Ovary (tissue), 7 donors: ENCODE measurements at regions not wholly inside any gene's neighbourhood (a gene's known extent, or its start where the extent isn't known, plus 50 kb on each side); places are given as distances from the start of the nearest gene placed in this dataset.

Experiments
- DNase-seq, 5 donors: peaks; one replicate each; pipeline ENCODE4 v3.0.0-alpha.2; 2019 to 2020
- H3K27ac ChIP-seq, 2 donors: fragments of 200-600 bp; one replicate each; pipeline versions ENCODE4 v1.5.1 to v1.8.0; 2019 to 2022
- H3K27me3 ChIP-seq: fragments of 200-600 bp; one replicate; pipeline ENCODE4 v1.8.0; 2022
- H3K36me3 ChIP-seq: fragments of 200-600 bp; sonication (generic); one replicate; pipeline ENCODE4 v1.5.1; 2019
- H3K4me1 ChIP-seq: one replicate; pipeline ENCODE4 v1.8.1; 2013; ENCODE audit warnings: mild to moderate bottlenecking, moderate library complexity; ENCODE audit not compliant: insufficient read depth
- H3K4me3 ChIP-seq: fragments of 200-600 bp; sonication (generic); one replicate; pipeline ENCODE4 v1.5.1; 2017
- H3K9me3 ChIP-seq, 2 donors: fragments of 200-600 bp in 1 of 2; sonication (generic) in 1 of 2; one replicate each; pipeline versions ENCODE4 v1.5.1 to v1.8.1; 2013 to 2019; ENCODE audit warnings: mild to moderate bottlenecking in 1 of 2, moderate library complexity in 1 of 2
- CTCF ChIP-seq, 3 donors: fragments of 450-650 bp in 2 of 3; fragments of 200-600 bp in 1 of 3; IDR thresholded peaks; one replicate each; pipeline versions ENCODE4 v1.5.1 to v1.8.0; 2016 to 2022; ENCODE audit warnings: antibody characterized with exemption in 3 of 3, mild to moderate bottlenecking in 1 of 3
- EP300 ChIP-seq: sonication (generic); formaldehyde crosslinking; IDR thresholded peaks from one replicate; pipeline ENCODE4 v1.6.1; 2017; ENCODE audit warnings: antibody characterized with exemption
- POLR2A ChIP-seq: fragments of 450-650 bp; IDR thresholded peaks from one replicate; pipeline ENCODE4 v1.6.1; 2017; ENCODE audit warnings: antibody characterized with exemption, mild to moderate bottlenecking, moderate library complexity
- WGBS, 3 donors: extraction: QIAGEN DNeasy Blood & Tissue Kit in 1 of 3; methylation state at CpG; one replicate each; pipeline versions ENCODE4 v1.1.5 to v1.1.7; 2013 to 2017; 5-methylcytosine and 5-hydroxymethylcytosine counted together
- intact Hi-C, 4 donors: fragments of 100-400 bp; cut with DNase I; formaldehyde crosslinking; loops; one replicate each; pipeline versions ENCODE4 v1.11.0 to v1.15.1; 2022 to 2023
- donor health status: DM: no; HTN: no; CAD: no; lungs with moderate emphysema.
- donor health status: DM: no; HTN: no; CAD: no.
- donor health status: Bipolar disorder and iron deficiency.
- donor health status: DM: no; HTN: no; CAD: no.
- donor health status: DM: yes; HTN: yes; CAD: no.

GRCh38 chr6:117075218-117075617, 190.1 kb upstream of the VGLL2 start:
- 69 to 83% (median 70%) methylated on average over 5 of the region's 5 CpGs for WGBS, 3 donors
- no peaks in the 10 kb centered on the region for H3K27me3 ChIP-seq
- TF ChIP-seq POLR2A (no peak), CTCF (IDR thresholded peaks at IDR 0.05) (no peak), EP300 (no peak)
- no peaks in the 10 kb centered on the region for H3K9me3 ChIP-seq
- intact Hi-C loops = no loop called here
- no peak overlapping the region for H3K4me3 ChIP-seq
- H3K27ac ChIP-seq = no peak overlapping the region
- no peak for DNase-seq
- H3K4me1 ChIP-seq = no peaks in the 10 kb centered on the region
- H3K36me3 ChIP-seq = no peaks in the 10 kb centered on the region

- intact Hi-C loops = no loop called here
- H3K4me1 ChIP-seq = no peaks in the 10 kb centered on the region
- no peak overlapping the region for H3K4me3 ChIP-seq
- H3K9me3 ChIP-seq = no peaks in the 10 kb centered on the region
- no peaks in the 10 kb centered on the region for H3K36me3 ChIP-seq
- no peak for DNase-seq
- no peak overlapping the region for H3K27ac ChIP-seq
- no peaks in the 10 kb centered on the region for H3K27me3 ChIP-seq
- TF ChIP-seq POLR2A = no peak
- TF ChIP-seq EP300 = no peak
- TF ChIP-seq CTCF (IDR thresholded peaks at IDR 0.05) = no peak
- WGBS, 3 donors = 22 to 35% (median 28%) methylated on average over 3 of the region's 3 CpGs
These were observed 189.3 kb upstream of the VGLL2 start for GRCh38 chr6:117076076-117076475.

- intact Hi-C loops = no loop called here
- Histone ChIP-seq H3K27me3 (no peaks in the 10 kb centered on the region), H3K27ac (no peak overlapping the region), H3K4me1 (no peaks in the 10 kb centered on the region), H3K4me3 (no peak overlapping the region), H3K36me3 (no peaks in the 10 kb centered on the region), H3K9me3 (no peaks in the 10 kb centered on the region)
- TF ChIP-seq CTCF (IDR thresholded peaks at IDR 0.05) (no peak), EP300 (no peak), POLR2A (no peak)
- 69 to 77% (median 76%) methylated on average over 4 of the region's 4 CpGs for WGBS, 3 donors
- DNase-seq = no peak
These were observed 188.1 kb upstream of the VGLL2 start for GRCh38 chr6:117077300-117077699.

- no peak overlapping the region for H3K4me3 ChIP-seq
- WGBS, 3 donors = 52 to 70% (median 64%) methylated on average over 2 of the region's 2 CpGs
- TF ChIP-seq CTCF (IDR thresholded peaks at IDR 0.05) (no peak), EP300 (no peak)
- no peak for DNase-seq
- no peaks in the 10 kb centered on the region for H3K4me1 ChIP-seq
- no peak overlapping the region for H3K27ac ChIP-seq
- H3K9me3 ChIP-seq = no peaks in the 10 kb centered on the region
- H3K27me3 ChIP-seq = no peaks in the 10 kb centered on the region
- intact Hi-C loops = no loop called here
- no peaks in the 10 kb centered on the region for H3K36me3 ChIP-seq
These were observed 186.7 kb upstream of the VGLL2 start for GRCh38 chr6:117078624-117079023.

- DNase-seq = no peak
- intact Hi-C loops = no loop called here
- 53 to 75% (median 54%) methylated on average over 2 of the region's 2 CpGs for WGBS, 3 donors
- Histone ChIP-seq H3K27me3 (no peaks in the 10 kb centered on the region), H3K4me3 (no peak overlapping the region), H3K4me1 (no peaks in the 10 kb centered on the region), H3K36me3 (no peaks in the 10 kb centered on the region), H3K9me3 (no peaks in the 10 kb centered on the region), H3K27ac (no peak overlapping the region)
- no peak for TF ChIP-seq CTCF (IDR thresholded peaks at IDR 0.05)
- no peak for TF ChIP-seq POLR2A
- TF ChIP-seq EP300 = no peak
These were observed 185.4 kb upstream of the VGLL2 start for GRCh38 chr6:117079951-117080350.
